Right renal pelvis (tissue), 4 donors: ENCODE measurements at regions not wholly inside any gene's neighbourhood (a gene's known extent, or its start where the extent isn't known, plus 50 kb on each side); places are given as distances from the start of the nearest gene placed in this dataset.
A peak's percentile ranks its signal among the peaks of the same experiment; 100 is the strongest.
"Not testable (repeated sequence)": the region's sequence is repeated elsewhere in the genome, so short reads cannot be mapped to it uniquely, and the experiment has no call there.

Experiments used
- DNase-seq, 4 donors: peaks; one replicate each; pipeline ENCODE4 v3.0.0-alpha.2; 2013; ENCODE audit warnings: low read depth in 4 of 4, low spot score in 3 of 4, missing footprints in 1 of 4

GRCh38 chr6:27132282-27132531, 115.3 kb upstream of the PRSS16 start:
- not testable (repeated sequence) for DNase-seq

DNA sequence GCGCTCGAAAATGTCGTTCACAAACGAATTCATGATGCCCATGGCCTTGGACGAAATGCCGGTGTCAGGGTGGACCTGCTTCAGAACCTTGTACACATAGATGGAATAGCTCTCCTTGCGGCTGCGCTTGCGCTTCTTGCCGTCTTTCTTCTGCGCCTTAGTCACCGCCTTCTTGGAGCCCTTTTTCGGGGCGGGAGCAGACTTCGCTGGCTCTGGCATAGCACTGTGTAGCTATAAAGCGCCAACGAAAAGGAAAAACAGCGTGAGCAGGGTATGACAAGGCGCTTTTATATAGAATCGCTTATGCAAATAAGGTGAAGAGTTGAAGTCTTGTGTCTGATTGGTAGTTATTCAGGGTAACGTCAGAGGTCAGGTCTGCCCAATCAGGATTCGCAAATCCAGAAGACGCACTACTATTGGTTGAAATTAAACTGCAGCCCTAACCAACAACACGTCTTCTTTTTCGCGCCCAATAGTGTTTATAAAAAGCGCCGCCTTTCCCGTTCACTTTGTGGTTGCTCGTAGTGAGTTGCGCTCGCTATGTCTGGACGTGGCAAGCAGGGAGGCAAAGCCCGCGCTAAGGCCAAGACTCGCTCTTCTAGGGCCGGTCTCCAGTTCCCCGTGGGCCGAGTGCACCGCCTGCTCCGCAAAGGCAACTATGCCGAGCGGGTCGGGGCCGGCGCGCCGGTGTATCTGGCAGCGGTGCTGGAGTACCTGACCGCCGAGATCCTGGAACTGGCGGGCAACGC, 114.8 kb upstream of the PRSS16 start:
- DNase-seq: peak; percentile 97 to 99 (median 98)

DNA sequence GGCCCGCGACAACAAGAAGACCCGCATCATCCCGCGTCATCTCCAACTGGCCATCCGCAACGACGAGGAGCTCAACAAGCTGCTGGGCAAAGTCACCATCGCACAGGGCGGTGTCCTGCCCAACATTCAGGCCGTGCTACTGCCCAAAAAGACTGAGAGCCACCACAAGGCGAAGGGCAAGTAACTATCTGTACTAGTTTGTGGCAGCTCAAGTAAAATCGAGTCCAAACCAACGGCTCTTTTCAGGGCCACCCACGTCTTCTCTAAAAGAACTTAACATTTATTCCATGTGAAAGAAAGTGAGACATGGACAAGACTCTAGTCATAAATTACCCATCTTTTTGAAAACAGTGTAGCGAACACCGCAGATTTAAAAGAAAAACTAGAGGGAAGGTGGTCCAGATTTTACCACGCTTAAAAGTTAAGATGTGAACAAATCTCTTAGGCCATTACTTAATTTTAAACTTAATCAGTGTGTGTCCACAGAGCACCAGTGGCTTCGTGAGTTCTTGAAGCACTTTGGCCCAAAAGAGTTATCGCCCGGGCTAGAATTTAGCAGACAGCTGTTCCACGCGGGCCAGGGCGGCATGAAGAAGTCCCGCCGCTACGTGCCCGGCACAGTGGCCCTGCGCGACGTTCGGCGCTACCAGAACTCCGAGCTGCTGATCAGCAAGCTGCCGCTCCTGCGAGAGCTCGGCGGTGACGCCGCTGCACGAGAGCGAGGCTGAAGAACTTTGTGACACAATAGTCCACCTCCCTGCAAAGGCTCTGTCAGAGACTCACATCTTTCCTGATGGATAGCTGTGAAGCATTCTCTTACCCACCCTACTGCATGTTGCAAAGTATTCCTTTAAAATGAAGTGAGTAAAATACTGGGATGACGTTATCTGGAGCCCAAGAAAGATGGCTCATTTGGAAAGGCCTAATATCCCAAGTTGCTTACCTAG, 113.9 kb upstream of the PRSS16 start:
- peak in 1 of 4 donors; percentile 60 for DNase-seq

GRCh38 chr6:27135087-27135657, 112.3 kb upstream of the PRSS16 start:
- no peak for DNase-seq

DNA sequence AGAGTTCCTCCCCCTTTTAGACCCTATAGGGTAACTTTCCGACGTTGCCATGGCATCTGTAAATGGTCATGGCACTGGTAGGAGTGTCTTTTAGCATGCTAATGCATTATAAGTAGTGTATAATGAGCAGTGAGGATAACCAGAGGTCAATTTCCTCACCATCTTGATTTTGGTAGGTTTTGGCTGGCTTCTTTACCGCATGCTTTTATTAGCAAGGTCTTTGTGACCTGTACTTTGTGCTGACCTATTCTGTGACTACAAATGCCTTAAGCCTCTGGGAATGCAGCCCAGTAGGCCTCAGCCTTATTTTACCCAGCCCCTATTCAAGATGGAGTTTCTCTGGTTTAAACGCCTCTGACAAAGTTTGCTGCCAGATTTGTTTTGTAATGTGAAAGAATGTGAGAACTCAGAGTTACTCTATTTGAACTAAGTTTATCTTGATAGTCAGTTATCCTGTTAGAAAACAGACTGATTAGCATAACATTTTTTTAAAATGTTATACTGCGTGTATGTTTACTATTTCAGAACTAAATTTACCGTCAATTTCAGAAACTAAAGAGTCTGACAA, 111.3 kb upstream of the PRSS16 start:
- DNase-seq: no peak

GRCh38 chr6:27136978-27137814, 110.3 kb upstream of the PRSS16 start:
- no peak for DNase-seq

GRCh38 chr6:27138406-27138805, 109.1 kb upstream of the PRSS16 start:
- DNase-seq: no peak

- peak in 2 of 4 donors; percentile 74 to 89 for DNase-seq
Observed at GRCh38 chr6:27138837-27139755, 108.4 kb upstream of the PRSS16 start.

DNA sequence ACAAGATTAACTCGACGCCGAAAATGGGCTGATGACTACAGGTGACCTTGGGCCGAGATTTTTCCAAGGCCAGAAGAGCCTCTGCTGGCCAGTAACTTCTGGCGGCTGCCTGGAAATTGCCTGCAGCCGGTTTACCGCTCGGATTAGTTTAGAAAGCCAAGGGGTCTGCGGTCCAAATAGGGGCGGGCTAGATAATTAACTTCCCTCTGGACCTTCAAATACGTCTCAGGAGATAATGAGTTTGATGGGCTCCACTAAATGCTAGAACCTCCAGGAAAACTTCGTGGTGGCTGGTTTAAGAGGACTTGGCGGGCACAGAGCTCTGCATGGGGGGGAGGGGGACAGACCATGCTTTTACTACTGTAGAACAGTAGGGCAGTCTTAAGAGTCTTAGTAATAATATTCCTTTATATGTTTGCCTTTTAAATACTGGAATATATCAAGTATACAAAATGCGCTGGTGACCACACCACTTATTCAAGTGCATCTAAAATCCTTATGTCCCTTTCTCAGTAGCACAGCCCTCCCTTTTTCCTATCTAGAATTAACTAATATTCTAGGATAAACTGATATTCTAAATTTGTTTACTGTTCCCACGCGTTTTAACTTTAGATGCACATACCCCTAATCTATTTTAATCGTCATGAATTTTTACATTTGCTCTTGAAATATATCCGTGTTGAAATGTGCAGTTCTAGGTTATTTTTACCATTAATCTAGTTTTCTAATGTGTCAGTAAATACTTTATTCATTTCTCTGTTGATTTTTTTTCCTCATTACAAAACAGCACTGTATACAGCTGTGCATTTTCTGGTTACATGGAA, 107.5 kb upstream of the PRSS16 start:
- DNase-seq: no peak

- no peak for DNase-seq
Observed at GRCh38 chr6:27140999-27141528, 106.4 kb upstream of the PRSS16 start.

GRCh38 chr6:27141529-27142015, 105.9 kb upstream of the PRSS16 start:
- no peak for DNase-seq

DNA sequence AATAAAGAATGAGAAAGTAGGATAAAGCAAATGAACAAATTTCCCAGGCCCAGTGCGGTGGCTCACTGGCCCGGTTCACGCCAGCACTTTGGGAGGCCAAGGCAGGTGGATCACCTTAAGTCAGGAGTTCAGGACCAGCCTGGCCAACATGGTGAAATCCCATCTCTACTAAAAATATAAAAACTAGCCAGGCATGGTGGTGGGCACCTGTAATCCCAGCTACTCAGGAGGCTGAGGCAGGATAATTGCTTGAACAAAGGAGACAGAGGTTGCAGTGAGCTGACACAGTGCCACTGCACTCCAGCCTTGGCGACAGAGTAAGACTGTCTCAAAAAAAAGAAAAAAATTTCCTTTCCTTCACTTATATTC, 104.5 kb upstream of the PRSS16 start:
- not testable (repeated sequence) for DNase-seq

- DNase-seq: no peak
Observed at GRCh38 chr6:27143474-27144026, 104.0 kb upstream of the PRSS16 start.

GRCh38 chr6:27144740-27145079, 102.8 kb upstream of the PRSS16 start:
- no peak for DNase-seq

DNA sequence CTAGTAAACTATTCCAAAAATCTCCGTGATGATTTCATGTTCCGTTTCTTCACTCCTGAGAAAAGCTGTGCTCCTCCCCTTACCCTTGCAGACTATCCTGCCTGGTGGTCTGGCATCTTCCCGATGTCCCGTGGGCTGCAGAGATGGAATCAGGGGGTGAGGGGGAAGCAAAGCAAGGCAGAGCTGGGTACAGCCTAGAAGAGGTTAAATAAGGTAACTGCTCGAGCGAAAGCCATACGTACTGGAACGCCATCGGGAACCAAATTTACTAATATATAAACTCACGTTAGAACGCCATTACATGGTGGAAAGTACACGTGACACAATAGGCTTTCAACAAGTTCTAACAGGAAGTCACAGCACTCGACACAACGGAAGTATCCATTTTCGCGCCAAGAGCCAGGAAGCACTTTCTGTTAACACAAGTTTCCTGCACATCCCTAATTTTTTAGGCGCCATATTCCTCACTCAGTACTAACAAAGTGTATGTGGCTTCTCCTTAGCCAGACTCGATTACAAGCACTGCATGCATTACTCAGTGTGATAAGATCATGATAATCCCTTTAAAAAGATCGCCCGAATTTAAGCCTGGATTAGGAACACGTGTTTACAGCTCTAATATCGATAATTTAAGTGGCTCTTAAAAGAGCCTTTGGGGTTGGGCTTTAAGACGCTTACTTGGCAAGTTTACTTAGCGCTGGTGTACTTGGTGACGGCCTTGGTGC, 101.6 kb upstream of the PRSS16 start:
- DNase-seq: peak; percentile 76 to 89 (median 82)

DNA sequence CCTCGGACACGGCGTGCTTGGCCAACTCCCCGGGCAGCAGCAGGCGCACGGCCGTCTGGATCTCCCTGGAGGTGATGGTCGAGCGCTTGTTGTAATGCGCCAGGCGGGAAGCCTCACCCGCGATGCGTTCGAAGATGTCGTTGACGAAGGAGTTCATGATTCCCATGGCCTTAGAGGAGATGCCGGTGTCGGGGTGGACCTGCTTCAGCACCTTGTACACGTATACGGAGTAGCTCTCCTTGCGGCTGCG, 101.1 kb upstream of the PRSS16 start:
- not testable (repeated sequence) for DNase-seq

DNA sequence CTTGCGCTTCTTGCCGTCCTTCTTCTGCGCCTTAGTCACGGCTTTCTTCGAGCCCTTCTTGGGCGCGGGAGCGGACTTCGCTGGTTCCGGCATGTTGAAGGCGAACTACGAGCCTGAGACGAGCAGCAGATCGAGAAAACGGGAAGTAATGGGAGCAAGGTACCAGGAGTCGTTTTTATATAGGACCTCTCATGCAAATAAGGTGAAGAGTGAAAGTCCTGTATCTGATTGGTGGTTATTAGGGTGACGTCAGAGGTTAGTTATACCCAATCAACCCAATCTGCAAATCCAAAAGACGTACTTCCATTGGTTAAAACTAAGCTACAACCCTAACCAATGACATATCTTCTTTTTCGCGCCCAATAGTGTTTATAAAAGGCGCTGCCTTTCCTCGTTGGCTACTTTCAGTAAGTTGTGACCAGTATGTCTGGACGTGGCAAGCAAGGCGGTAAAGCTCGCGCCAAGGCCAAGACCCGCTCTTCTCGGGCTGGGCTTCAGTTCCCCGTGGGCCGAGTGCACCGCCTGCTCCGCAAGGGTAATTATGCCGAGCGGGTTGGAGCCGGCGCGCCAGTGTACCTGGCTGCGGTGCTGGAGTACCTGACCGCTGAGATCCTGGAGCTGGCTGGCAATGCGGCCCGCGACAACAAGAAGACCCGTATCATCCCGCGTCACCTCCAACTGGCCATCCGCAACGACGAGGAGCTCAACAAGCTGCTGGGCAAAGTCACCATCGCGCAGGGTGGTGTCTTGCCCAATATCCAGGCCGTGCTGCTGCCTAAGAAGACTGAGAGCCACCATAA, 100.6 kb upstream of the PRSS16 start:
- DNase-seq: peak; percentile 90 to 99 (median 98)
